HepG2 (cell line): ENCODE measurements at regions not wholly inside any gene's neighbourhood (a gene's known extent, or its start where the extent isn't known, plus 50 kb on each side); places are given as distances from the start of the nearest gene placed in this dataset.

Experiments
- ATAC-seq: fragments of 200-7000 bp; cut with Tn5 transposase; 3 replicates; pipeline ENCODE4 v1.9.1; 2020; ENCODE audit warnings: mild to moderate bottlenecking, moderate library complexity
- BruUV-seq: library from RNA; stranded (reverse); fragments of 400-500 nt; replicated peaks from 2 replicates; lab custom pipeline; 2021; lab: Mats Ljungman, UMichigan
- CTCF ChIA-PET: fragments of 300-600 bp; formaldehyde crosslinking; extraction: SDS; loops from one replicate; lab custom pipeline; 2021; ENCODE audit warnings: low total read pairs, inconsistent platforms, low intra/inter-chr PET ratio; lab: Yijun Ruan, JAX
- POLR2A ChIA-PET: fragments of 350-600 bp; sonication (Branson Sonifier 250); formaldehyde crosslinking; loops from one replicate; lab custom pipeline; 2020; ENCODE audit warnings: antibody characterized with exemption, inconsistent platforms; lab: Yijun Ruan, JAX
- DNase-seq: peaks from one replicate; pipeline ENCODE4 v3.0.0-alpha.2; 2015; ENCODE audit warnings: low spot score
- FAIRE-seq: peaks from 3 replicates; lab custom pipeline; 2011; peaks lifted over from hg19 to GRCh38; lab: Jason Lieb, UNC
- H2AFZ ChIP-seq: one replicate; pipeline ENCODE4 v1.6.1; 2011; ENCODE audit warnings: low read length, inconsistent platforms
- H3K27ac ChIP-seq: fragments of 300-600 bp; 3 replicates; pipeline ENCODE4 v1.8.0; 2011; ENCODE audit warnings: mixed run types, mild to moderate bottlenecking, mixed read lengths, low read length, inconsistent platforms; ENCODE audit not compliant: insufficient read depth; ENCODE audit errors: extremely low read length
- H3K27me3 ChIP-seq, 2 experiments: fragments of 200-600 bp in 1 of 2; 2 replicates in 1 of 2; 3 replicates in 1 of 2; pipeline versions ENCODE4 v1.6.0 to v1.8.0; 2011; ENCODE audit warnings: low read length in 2 of 2, mild to moderate bottlenecking in 2 of 2, moderate library complexity in 2 of 2, inconsistent platforms in 1 of 2; ENCODE audit not compliant: insufficient read depth in 2 of 2, control insufficient read depth in 1 of 2
- H3K36me3 ChIP-seq, 2 experiments: fragments of 200-600 bp in 1 of 2; replicated peaks in 1 of 2; 2 replicates in 1 of 2; 3 replicates in 1 of 2; pipeline versions ENCODE4 v1.5.1 to v1.8.0; 2011; ENCODE audit warnings: low read length in 2 of 2, inconsistent platforms in 1 of 2; ENCODE audit not compliant: insufficient read depth in 2 of 2, control insufficient read depth in 1 of 2
- H3K4me1 ChIP-seq: 2 replicates; pipeline ENCODE4 v1.5.1; 2012; ENCODE audit warnings: low read length, inconsistent platforms; ENCODE audit not compliant: insufficient read depth
- H3K4me2 ChIP-seq: 2 replicates; pipeline ENCODE4 v1.6.0; 2011; ENCODE audit warnings: low read depth, low read length, inconsistent platforms
- H3K4me3 ChIP-seq, 3 experiments: fragments of 200-600 bp in 1 of 3; sonication (generic), shearing (Covaris generic) in 1 of 3; replicated peaks in 1 of 3; 2 replicates each; pipeline ENCODE4 v1.5.1; 2011 to 2016; ENCODE audit warnings: low read length in 3 of 3, inconsistent platforms in 2 of 3, low read depth in 2 of 3, mild to moderate bottlenecking in 2 of 3, control low read depth in 1 of 3, mixed read lengths in 1 of 3; ENCODE audit not compliant: insufficient read depth in 1 of 3
- H3K79me2 ChIP-seq: one replicate; pipeline ENCODE4 v1.6.1; 2011; ENCODE audit warnings: low read length, inconsistent platforms; ENCODE audit not compliant: insufficient read depth
- H3K9ac ChIP-seq: 2 replicates; pipeline ENCODE4 v1.6.0; 2011; ENCODE audit warnings: mild to moderate bottlenecking, low read depth, low read length, inconsistent platforms; ENCODE audit not compliant: insufficient read depth
- H3K9me3 ChIP-seq: 2 replicates; pipeline ENCODE4 v1.5.1; 2012; ENCODE audit warnings: mild to moderate bottlenecking, low read length
- H4K20me1 ChIP-seq: 2 replicates; pipeline ENCODE4 v1.6.0; 2011; ENCODE audit warnings: inconsistent platforms, mild to moderate bottlenecking, low read length, moderate library complexity; ENCODE audit not compliant: insufficient read depth
- ARHGAP35 ChIP-seq: sonication (generic); formaldehyde crosslinking; IDR thresholded peaks from 2 replicates; pipeline ENCODE4 v1.9.0; 2022; ENCODE audit warnings: mild to moderate bottlenecking, inconsistent platforms, moderate library complexity, missing genetic modification reagents, borderline replicate concordance
- BCL3 ChIP-seq: sonication (generic); formaldehyde crosslinking; IDR thresholded peaks from 2 replicates; pipeline ENCODE4 v1.5.1; 2020; ENCODE audit warnings: mild to moderate bottlenecking, missing genetic modification reagents, moderate library complexity
- BHLHE40 ChIP-seq: IDR thresholded peaks from 2 replicates; pipeline ENCODE4 v1.6.1; 2011; ENCODE audit warnings: low read length, improper control_type of control experiment
- JUN ChIP-seq: sonication (generic); formaldehyde crosslinking; IDR thresholded peaks from 2 replicates; pipeline ENCODE4 v1.4.0; 2020; ENCODE audit warnings: mild to moderate bottlenecking, missing genetic modification reagents
- MAFF ChIP-seq: IDR thresholded peaks from 2 replicates; pipeline ENCODE4 v1.6.1; 2011; ENCODE audit warnings: low read depth, low read length, improper control_type of control experiment
- MAFK ChIP-seq, 2 experiments: IDR thresholded peaks in 1 of 2; conservative IDR thresholded peaks in 1 of 2; 2 replicates each; pipeline ENCODE4 v1.6.1; 2011; ENCODE audit warnings: improper control_type of control experiment in 2 of 2, low read length in 2 of 2
- MED1 ChIP-seq: sonication (generic); formaldehyde crosslinking; IDR thresholded peaks from 2 replicates; pipeline ENCODE4 v1.4.0; 2020; ENCODE audit warnings: missing genetic modification reagents
- MNT ChIP-seq: fragments of 450-650 bp; IDR thresholded peaks from 2 replicates; pipeline ENCODE4 v1.6.1; 2016
- SOX5 ChIP-seq: IDR thresholded peaks from 2 replicates; pipeline ENCODE4 v1.6.1; 2016; ENCODE audit warnings: borderline replicate concordance
- SRY ChIP-seq: sonication (generic); formaldehyde crosslinking; IDR thresholded peaks from 2 replicates; pipeline ENCODE4 v1.8.0; 2022; ENCODE audit warnings: mild to moderate bottlenecking, missing genetic modification reagents
- WGBS: methylation state at CpG from one replicate; pipeline ENCODE4 v1.1.6; 2017; ENCODE audit warnings: low lambda C conversion rate; 5-methylcytosine and 5-hydroxymethylcytosine counted together
- in situ Hi-C: cut with HindIII; loops from 2 replicates; pipeline ENCODE4 v1.10.0; 2017; ENCODE audit warnings: low pct_unique_long_range_greater_than_20kb; ENCODE audit not compliant: extremely low pct_ligation_motif_present
- intact Hi-C: fragments of 100-400 bp; cut with micrococcal nuclease; formaldehyde crosslinking; loops from one replicate; pipeline ENCODE4 v1.10.0; 2022; ENCODE audit not compliant: unreplicated experiment
- TF ChIP-seq, protein P1 (sequence below): sonication (generic); formaldehyde crosslinking; IDR thresholded peaks from 2 replicates; pipeline ENCODE4 v1.4.0; 2020; ENCODE audit warnings: missing genetic modification reagents
- TF ChIP-seq, protein P2 (sequence below): sonication (generic); formaldehyde crosslinking; IDR thresholded peaks from 2 replicates; pipeline ENCODE4 v1.8.0; 2022; ENCODE audit warnings: mild to moderate bottlenecking, missing genetic modification reagents, moderate library complexity
- TF ChIP-seq, protein P3 (sequence below): sonication (generic); formaldehyde crosslinking; IDR thresholded peaks from 2 replicates; pipeline ENCODE4 v1.5.1; 2020; ENCODE audit warnings: missing genetic modification reagents, mild to moderate bottlenecking, borderline replicate concordance

- Histone ChIP-seq H3K9ac (no peak overlapping the region), H3K27me3 (no peaks in the 10 kb centered on the region), H3K4me2 (no peak overlapping the region), H3K9me3 (peaks cover 95% of the 10 kb centered on the region), H2AFZ (no peak overlapping the region), H3K4me3 (no peak overlapping the region), H3K27ac (no peak overlapping the region), H3K4me1 (no peaks in the 10 kb centered on the region), H3K36me3 (no peaks in the 10 kb centered on the region), H4K20me1 (no peaks in the 10 kb centered on the region), H3K79me2 (no peaks in the 10 kb centered on the region)
- no TSS peak for BruUV-seq
- FAIRE-seq: no peak
- intact Hi-C loops (no loop called here), in situ Hi-C loops (no loop called here)
- POLR2A ChIA-PET: no interaction called here
- DNase-seq: no peak
- CTCF ChIA-PET: no interaction called here
- WGBS: 4% methylated on average over 5 of the region's 5 CpGs
- TF ChIP-seq MED1 (CRISPR knock-in tag) (no peak), MAFK (conservative IDR thresholded peaks at IDR 0.05 in 1 of 2, IDR thresholded peaks at IDR 0.05 in 1 of 2; ENCODE audit: low read length in 2 of 2) (peak; percentile 90 to 94), SRY (CRISPR knock-in tag) (no peak), SOX5 (CRISPR knock-in tag) (no peak), MAFF (peak; percentile 88), BHLHE40 (no peak), MNT (no peak), ARHGAP35 (CRISPR knock-in tag) (no peak), JUN (CRISPR knock-in tag) (no peak), BCL3 (CRISPR knock-in tag) (no peak)
- TF ChIP-seq, protein P1, sequence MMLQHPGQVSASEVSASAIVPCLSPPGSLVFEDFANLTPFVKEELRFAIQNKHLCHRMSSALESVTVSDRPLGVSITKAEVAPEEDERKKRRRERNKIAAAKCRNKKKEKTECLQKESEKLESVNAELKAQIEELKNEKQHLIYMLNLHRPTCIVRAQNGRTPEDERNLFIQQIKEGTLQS (CRISPR knock-in tag): no peak
- TF ChIP-seq, protein P2, sequence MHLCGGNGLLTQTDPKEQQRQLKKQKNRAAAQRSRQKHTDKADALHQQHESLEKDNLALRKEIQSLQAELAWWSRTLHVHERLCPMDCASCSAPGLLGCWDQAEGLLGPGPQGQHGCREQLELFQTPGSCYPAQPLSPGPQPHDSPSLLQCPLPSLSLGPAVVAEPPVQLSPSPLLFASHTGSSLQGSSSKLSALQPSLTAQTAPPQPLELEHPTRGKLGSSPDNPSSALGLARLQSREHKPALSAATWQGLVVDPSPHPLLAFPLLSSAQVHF (CRISPR knock-in tag): no peak
- TF ChIP-seq, protein P3, sequence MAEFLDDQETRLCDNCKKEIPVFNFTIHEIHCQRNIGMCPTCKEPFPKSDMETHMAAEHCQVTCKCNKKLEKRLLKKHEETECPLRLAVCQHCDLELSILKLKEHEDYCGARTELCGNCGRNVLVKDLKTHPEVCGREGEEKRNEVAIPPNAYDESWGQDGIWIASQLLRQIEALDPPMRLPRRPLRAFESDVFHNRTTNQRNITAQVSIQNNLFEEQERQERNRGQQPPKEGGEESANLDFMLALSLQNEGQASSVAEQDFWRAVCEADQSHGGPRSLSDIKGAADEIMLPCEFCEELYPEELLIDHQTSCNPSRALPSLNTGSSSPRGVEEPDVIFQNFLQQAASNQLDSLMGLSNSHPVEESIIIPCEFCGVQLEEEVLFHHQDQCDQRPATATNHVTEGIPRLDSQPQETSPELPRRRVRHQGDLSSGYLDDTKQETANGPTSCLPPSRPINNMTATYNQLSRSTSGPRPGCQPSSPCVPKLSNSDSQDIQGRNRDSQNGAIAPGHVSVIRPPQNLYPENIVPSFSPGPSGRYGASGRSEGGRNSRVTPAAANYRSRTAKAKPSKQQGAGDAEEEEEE (CRISPR knock-in tag): no peak
- no peak for ATAC-seq
Measured at GRCh38 chr12:126510630-126511029, 1445.4 kb downstream of the AACS start.
